SJSA1 (cell line): ENCODE measurements at regions not wholly inside any gene's neighbourhood (a gene's known extent, or its start where the extent isn't known, plus 50 kb on each side); places are given as distances from the start of the nearest gene placed in this dataset.

Experiments used
- DNase-seq, 2 experiments: peaks; one replicate each; pipeline ENCODE4 v3.0.0-alpha.2; 2015 to 2020; ENCODE audit warnings: low spot score in 2 of 2, low read depth in 1 of 2
- H3K27ac ChIP-seq: fragments of 250-450 bp; sonication (Bioruptor Pico); 2 replicates; pipeline ENCODE4 v1.5.1; 2020; ENCODE audit warnings: mild to moderate bottlenecking, moderate library complexity
- H3K27me3 ChIP-seq: fragments of 250-450 bp; sonication (Bioruptor Pico); replicated peaks from 2 replicates; pipeline ENCODE4 v1.5.1; 2020; ENCODE audit warnings: mild to moderate bottlenecking, moderate library complexity
- H3K36me3 ChIP-seq: fragments of 250-450 bp; sonication (Bioruptor Pico); 2 replicates; pipeline ENCODE4 v1.5.1; 2020; ENCODE audit warnings: mild to moderate bottlenecking
- H3K4me1 ChIP-seq: fragments of 250-450 bp; sonication (Bioruptor Pico); replicated peaks from 2 replicates; pipeline ENCODE4 v1.6.1; 2021; ENCODE audit warnings: mild to moderate bottlenecking
- H3K4me3 ChIP-seq: fragments of 250-450 bp; sonication (Bioruptor Pico); 2 replicates; pipeline ENCODE4 v1.5.1; 2020; ENCODE audit warnings: mild to moderate bottlenecking
- H3K9me3 ChIP-seq: fragments of 250-450 bp; sonication (Bioruptor Pico); replicated peaks from 2 replicates; pipeline ENCODE4 v1.5.1; 2020; ENCODE audit warnings: mild to moderate bottlenecking

DNA sequence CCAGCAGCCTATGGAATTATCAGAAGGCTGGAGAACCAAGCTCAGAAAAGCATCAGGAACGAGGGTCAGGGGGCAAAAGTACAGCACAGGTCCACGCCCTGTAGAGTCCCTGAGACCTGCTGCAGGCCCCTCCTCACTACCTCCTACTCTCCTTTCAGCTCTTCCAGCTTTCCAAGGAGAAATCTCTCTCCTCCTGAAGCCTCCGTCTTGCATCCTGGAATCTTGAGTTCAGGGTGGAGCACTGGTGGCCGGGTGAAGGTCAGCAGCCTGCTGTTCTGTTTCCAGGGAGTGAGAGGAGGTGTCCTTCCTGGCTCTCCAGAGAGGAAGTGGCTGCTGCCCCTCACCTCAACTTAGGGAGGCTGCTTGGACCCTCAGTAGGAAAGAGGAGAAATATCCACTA lies 342.3 kb downstream of the ZSWIM6 start:
- H3K27ac ChIP-seq = no peak overlapping the region
- H3K4me3 ChIP-seq = no peak overlapping the region
- no peaks in the 10 kb centered on the region for H3K36me3 ChIP-seq
- no peak for DNase-seq
- no peaks in the 10 kb centered on the region for H3K9me3 ChIP-seq
- H3K4me1 ChIP-seq = no peaks in the 10 kb centered on the region
- H3K27me3 ChIP-seq = no peaks in the 10 kb centered on the region

DNA sequence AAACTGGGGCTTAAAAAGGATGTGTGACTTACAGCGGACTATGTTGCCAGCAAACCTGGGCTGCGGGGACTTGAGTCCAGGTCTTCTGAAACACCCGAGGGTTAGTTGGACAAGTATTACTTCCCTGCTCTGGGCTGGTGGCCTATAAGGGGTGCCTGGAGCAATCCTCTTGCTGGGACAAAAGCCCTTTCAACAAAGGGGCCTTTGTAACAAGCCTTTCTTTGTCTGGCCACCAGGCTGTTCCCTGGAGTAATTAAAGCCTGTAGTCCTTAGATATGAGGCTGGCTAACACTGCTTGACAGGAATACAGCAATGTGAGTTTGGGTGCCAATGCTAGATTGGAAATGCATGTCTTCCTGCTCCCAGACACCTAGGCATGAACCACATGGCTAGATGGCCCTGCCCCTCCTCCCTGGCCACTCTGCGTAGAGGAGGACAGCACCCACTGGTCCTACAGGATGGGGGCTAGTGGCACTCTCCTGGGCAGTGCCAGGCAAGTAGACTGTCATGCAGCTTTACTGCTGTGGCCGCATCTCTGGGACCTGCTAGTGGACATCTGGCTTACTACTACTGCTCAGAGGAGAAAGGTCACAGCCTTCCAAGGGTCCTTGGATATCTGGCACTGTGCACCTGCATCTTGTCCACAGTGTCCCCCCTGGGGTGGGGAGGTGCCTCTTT lies 343.1 kb downstream of the ZSWIM6 start:
- no peak overlapping the region for H3K4me3 ChIP-seq
- H3K9me3 ChIP-seq = no peaks in the 10 kb centered on the region
- no peaks in the 10 kb centered on the region for H3K4me1 ChIP-seq
- DNase-seq = no peak
- H3K36me3 ChIP-seq = no peaks in the 10 kb centered on the region
- H3K27ac ChIP-seq = no peak overlapping the region
- no peaks in the 10 kb centered on the region for H3K27me3 ChIP-seq

- Histone ChIP-seq H3K36me3 (no peaks in the 10 kb centered on the region), H3K9me3 (no peaks in the 10 kb centered on the region), H3K4me1 (peaks cover 5% of the 10 kb centered on the region), H3K27ac (no peak overlapping the region), H3K4me3 (no peak overlapping the region), H3K27me3 (no peaks in the 10 kb centered on the region)
- no peak for DNase-seq
Measured at GRCh38 chr5:61677220-61677619, 345.2 kb downstream of the ZSWIM6 start.

DNA sequence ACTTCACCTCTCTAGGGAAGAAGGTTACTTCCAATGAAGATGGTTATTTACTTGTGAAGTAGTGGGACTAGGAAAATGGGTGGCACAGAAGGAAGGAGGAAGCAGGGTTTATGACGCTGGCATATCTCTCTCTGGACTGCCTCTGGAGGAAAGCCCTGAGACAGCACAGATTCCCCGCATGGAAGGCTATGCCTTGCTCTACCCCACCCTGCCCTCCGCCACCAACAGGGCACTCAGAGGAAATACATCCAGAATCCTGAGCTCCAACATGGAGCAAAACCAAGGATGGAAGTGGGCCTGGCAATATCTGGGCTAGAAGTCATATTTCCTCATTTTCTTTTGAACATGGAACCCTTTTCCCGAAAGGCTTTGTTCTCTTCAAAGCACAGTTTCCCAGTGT lies 346.9 kb downstream of the ZSWIM6 start:
- H3K9me3 ChIP-seq = no peaks in the 10 kb centered on the region
- peaks cover 5% of the 10 kb centered on the region for H3K4me1 ChIP-seq
- H3K4me3 ChIP-seq = no peak overlapping the region
- no peaks in the 10 kb centered on the region for H3K36me3 ChIP-seq
- H3K27me3 ChIP-seq = no peaks in the 10 kb centered on the region
- DNase-seq = no peak
- no peak overlapping the region for H3K27ac ChIP-seq

GRCh38 chr5:61679562-61679961 lies 347.5 kb downstream of the ZSWIM6 start:
- H3K27ac ChIP-seq = no peak overlapping the region
- H3K36me3 ChIP-seq = no peaks in the 10 kb centered on the region
- H3K9me3 ChIP-seq = no peaks in the 10 kb centered on the region
- no peak overlapping the region for H3K4me3 ChIP-seq
- no peaks in the 10 kb centered on the region for H3K27me3 ChIP-seq
- no peak for DNase-seq
- peaks cover 5% of the 10 kb centered on the region for H3K4me1 ChIP-seq

DNA sequence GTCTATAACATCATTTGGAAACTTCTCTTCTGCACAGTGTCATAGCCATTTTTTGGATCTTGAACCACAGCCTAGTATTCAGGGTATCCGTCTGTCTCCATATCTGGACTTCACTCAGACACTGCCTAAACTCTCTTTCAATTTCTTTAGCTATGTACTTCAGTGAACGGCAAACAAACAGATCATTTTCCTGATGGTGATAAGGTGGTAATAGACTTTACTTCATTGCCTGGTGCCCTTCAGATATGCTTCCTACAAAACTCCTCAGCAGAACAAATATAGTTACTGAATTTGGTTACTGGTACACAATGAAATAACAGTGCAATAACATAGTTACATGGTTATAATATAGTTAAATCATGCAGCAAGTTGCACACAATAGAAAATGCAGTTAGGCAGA lies 348.2 kb downstream of the ZSWIM6 start:
- no peak for DNase-seq
- H3K4me1 ChIP-seq = peaks cover 5% of the 10 kb centered on the region
- H3K27ac ChIP-seq = no peak overlapping the region
- H3K27me3 ChIP-seq = no peaks in the 10 kb centered on the region
- H3K4me3 ChIP-seq = no peak overlapping the region
- no peaks in the 10 kb centered on the region for H3K9me3 ChIP-seq
- no peaks in the 10 kb centered on the region for H3K36me3 ChIP-seq

- Histone ChIP-seq H3K27ac (no peak overlapping the region), H3K9me3 (no peaks in the 10 kb centered on the region), H3K4me1 (peaks cover 33% of the 10 kb centered on the region), H3K4me3 (no peak overlapping the region), H3K36me3 (no peaks in the 10 kb centered on the region), H3K27me3 (no peaks in the 10 kb centered on the region)
- DNase-seq = no peak
Measured at GRCh38 chr5:61683148-61683547, 351.1 kb downstream of the ZSWIM6 start.

- H3K27me3 ChIP-seq = no peaks in the 10 kb centered on the region
- no peaks in the 10 kb centered on the region for H3K9me3 ChIP-seq
- H3K36me3 ChIP-seq = no peaks in the 10 kb centered on the region
- DNase-seq = no peak
- H3K27ac ChIP-seq = no peak overlapping the region
- H3K4me1 ChIP-seq = peaks cover 35% of the 10 kb centered on the region
- no peak overlapping the region for H3K4me3 ChIP-seq
Measured at GRCh38 chr5:61683926-61684325, 351.9 kb downstream of the ZSWIM6 start.

DNA sequence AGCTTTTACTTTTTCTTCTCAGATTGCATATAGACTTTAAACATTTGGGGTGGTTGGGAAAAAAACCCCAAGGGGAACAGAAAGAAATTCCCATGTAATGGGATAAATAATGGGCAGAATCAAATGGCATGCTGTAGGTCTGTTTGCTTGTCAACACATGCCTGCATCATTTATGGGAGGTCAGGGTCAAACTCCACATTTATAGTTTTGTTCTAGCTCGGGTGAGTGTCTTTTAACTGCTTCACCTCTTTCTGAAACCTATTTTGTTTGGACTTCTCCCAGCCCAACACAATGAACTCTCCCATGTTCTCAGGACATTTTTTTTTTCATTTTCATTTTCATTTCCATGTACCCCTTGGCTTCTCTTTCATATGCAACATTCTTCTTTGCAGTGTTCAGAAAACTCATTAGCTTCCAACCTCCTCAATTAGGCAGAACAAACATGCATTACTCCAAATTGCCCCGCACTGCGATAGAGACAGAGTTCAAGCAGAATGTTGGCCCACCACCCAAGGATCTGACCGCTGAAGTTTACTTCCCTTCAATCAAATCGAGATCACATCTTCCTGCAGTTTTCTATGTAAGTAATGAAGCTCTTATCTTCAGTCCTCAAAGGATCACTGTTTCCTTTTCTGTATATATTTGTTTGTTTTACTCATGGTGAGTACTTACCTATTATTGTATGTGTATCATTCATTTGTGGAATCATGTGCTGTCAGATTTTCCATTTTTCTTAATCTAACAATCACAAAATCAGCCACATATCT lies 354.6 kb downstream of the ZSWIM6 start:
- Histone ChIP-seq H3K4me3 (no peak overlapping the region), H3K36me3 (no peaks in the 10 kb centered on the region), H3K9me3 (no peaks in the 10 kb centered on the region), H3K27me3 (no peaks in the 10 kb centered on the region), H3K27ac (0 out of 2 replicates have a peak overlapping the region, but pooled peaks have one; percentile 31), H3K4me1 (peaks cover 42% of the 10 kb centered on the region)
- DNase-seq = no peak

- no peaks in the 10 kb centered on the region for H3K27me3 ChIP-seq
- no peaks in the 10 kb centered on the region for H3K9me3 ChIP-seq
- no peaks in the 10 kb centered on the region for H3K36me3 ChIP-seq
- no peak overlapping the region for H3K4me3 ChIP-seq
- H3K27ac ChIP-seq = no peak overlapping the region
- DNase-seq = peak in 1 of 2 experiments; percentile 41
- H3K4me1 ChIP-seq = peaks cover 42% of the 10 kb centered on the region
Measured at GRCh38 chr5:61687371-61687770, 355.3 kb downstream of the ZSWIM6 start.

DNA sequence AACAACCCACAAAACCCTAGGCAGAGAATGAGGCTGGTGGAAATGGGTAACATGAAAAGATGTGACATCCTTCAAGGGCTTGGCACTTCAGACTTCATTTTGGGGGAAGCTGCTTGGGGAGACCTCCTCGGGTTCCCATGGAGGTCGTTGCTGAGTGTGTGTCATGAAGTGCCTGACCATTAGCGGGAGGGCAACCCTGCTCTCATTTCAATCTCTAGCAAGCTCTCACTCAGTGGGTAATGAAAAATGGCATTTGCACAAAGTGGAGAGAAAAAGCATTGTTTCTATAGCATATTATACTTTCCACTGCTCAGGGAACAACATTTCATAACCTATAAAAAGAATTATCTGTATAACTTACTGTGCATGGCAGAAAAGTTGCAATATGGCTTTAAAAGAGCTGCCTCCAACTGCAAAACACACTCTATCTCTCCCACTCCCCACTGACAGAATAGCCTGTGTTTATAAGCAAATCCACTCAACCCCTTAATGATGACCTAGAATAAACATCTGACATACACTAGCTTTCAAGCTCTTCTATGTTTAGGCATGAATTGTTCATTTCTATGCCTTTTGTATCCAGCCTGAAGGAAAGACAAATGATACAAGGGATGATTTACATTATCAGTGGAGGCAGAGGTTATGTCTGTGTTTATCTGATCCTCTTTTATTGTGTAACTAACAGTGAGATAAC lies 357.2 kb downstream of the ZSWIM6 start:
- no peaks in the 10 kb centered on the region for H3K9me3 ChIP-seq
- no peak overlapping the region for H3K27ac ChIP-seq
- H3K36me3 ChIP-seq = no peaks in the 10 kb centered on the region
- no peaks in the 10 kb centered on the region for H3K27me3 ChIP-seq
- DNase-seq = peak in 1 of 2 experiments; percentile 38
- H3K4me1 ChIP-seq = peaks cover 42% of the 10 kb centered on the region
- H3K4me3 ChIP-seq = no peak overlapping the region

GRCh38 chr5:61697809-61698558 lies 365.9 kb downstream of the ZSWIM6 start:
- H3K27ac ChIP-seq = no peak overlapping the region
- no peaks in the 10 kb centered on the region for H3K27me3 ChIP-seq
- H3K4me3 ChIP-seq = no peak overlapping the region
- no peak for DNase-seq
- H3K36me3 ChIP-seq = no peaks in the 10 kb centered on the region
- H3K4me1 ChIP-seq = no peaks in the 10 kb centered on the region
- no peaks in the 10 kb centered on the region for H3K9me3 ChIP-seq

DNA sequence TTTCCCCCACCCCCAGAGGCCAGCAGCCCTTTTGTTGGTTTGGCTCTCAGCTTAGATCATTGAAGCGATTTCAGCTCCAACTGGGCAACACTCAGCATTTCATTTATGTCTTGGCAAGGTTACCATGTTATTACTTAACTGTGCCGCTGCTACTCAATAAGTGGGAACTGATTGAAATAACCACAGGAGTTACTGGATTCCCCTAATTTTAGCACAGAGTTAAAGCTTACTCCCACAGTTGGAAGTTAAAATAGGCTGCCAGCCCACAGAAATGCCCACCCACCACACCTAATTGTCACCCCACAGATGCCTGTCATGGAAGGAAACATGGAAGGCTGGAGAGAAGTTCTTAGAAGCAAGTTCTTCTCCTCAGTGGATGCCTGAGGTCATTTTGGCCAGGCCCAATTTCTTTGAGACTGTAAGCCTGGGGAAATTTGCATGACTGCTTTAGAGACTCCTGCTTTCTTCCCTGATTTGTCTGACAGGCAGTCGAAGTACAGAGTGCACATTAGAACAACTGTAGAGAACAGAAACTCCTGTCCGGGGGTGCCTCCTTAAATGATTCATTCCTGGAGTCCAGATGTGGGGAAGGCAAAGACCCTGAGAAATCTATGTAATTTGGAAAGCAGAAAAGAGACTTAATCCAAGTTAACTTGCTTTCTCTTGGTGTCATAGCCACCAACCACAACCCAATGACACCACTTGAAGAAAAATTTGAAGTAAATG lies 370.0 kb downstream of the ZSWIM6 start:
- H3K4me3 ChIP-seq = no peak overlapping the region
- no peak for DNase-seq
- H3K4me1 ChIP-seq = no peaks in the 10 kb centered on the region
- H3K27me3 ChIP-seq = no peaks in the 10 kb centered on the region
- H3K9me3 ChIP-seq = no peaks in the 10 kb centered on the region
- H3K27ac ChIP-seq = no peak overlapping the region
- H3K36me3 ChIP-seq = no peaks in the 10 kb centered on the region
